ENCODE measurements at regions not wholly inside any gene's neighbourhood (a gene's known extent, or its start where the extent isn't known, plus 50 kb on each side); places are given as distances from the start of the nearest gene placed in this dataset.

DNA sequence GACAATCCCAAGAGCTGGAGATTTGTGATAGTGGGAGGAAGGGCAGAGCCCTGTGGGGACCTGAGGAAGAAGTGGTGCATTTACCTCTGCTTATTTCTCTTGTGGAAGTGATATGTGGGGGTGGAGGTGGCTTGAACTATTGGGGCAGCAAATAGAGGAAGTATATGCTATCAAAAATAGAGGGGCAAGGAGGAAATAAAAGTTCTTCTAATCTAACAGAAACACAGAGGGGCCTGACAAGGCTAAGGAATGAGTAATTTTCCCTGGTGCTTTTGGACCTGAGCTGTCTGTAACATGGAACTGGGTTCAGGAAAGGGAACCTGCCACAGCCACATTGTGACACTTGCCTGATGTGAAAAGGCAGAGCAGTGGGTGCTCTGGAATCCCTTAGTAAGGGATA lies 378.6 kb upstream of the KLF4 start:
- TF ChIP-seq, protein P1, sequence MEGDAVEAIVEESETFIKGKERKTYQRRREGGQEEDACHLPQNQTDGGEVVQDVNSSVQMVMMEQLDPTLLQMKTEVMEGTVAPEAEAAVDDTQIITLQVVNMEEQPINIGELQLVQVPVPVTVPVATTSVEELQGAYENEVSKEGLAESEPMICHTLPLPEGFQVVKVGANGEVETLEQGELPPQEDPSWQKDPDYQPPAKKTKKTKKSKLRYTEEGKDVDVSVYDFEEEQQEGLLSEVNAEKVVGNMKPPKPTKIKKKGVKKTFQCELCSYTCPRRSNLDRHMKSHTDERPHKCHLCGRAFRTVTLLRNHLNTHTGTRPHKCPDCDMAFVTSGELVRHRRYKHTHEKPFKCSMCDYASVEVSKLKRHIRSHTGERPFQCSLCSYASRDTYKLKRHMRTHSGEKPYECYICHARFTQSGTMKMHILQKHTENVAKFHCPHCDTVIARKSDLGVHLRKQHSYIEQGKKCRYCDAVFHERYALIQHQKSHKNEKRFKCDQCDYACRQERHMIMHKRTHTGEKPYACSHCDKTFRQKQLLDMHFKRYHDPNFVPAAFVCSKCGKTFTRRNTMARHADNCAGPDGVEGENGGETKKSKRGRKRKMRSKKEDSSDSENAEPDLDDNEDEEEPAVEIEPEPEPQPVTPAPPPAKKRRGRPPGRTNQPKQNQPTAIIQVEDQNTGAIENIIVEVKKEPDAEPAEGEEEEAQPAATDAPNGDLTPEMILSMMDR (IDR thresholded peaks at IDR 0.05): no peak
- no peak for TF ChIP-seq POLR2A (IDR thresholded peaks at IDR 0.05)

All from vagina (tissue), 2 donors.